ENCODE measurements at regions not wholly inside any gene's neighbourhood (a gene's known extent, or its start where the extent isn't known, plus 50 kb on each side); places are given as distances from the start of the nearest gene placed in this dataset.

- H3K4me3 ChIP-seq (replicated peaks; ENCODE audit: insufficient read depth, low read length): no peak overlapping the region
- DNase-seq (ENCODE audit: low read depth in 1 of 2, low spot score in 1 of 2): no peak
- no peak overlapping the region for H3K27ac ChIP-seq (replicated peaks)
- H3K27me3 ChIP-seq (ENCODE audit: insufficient read depth, poor library complexity, severe bottlenecking): peaks cover 35% of the 10 kb centered on the region
- no peak for TF ChIP-seq CTCF (IDR thresholded peaks at IDR 0.05; ENCODE audit: insufficient read depth, low read length)
- no peak for TF ChIP-seq POLR2AphosphoS5 (IDR thresholded peaks at IDR 0.05; ENCODE audit: low read depth)
- TF ChIP-seq, protein P1, sequence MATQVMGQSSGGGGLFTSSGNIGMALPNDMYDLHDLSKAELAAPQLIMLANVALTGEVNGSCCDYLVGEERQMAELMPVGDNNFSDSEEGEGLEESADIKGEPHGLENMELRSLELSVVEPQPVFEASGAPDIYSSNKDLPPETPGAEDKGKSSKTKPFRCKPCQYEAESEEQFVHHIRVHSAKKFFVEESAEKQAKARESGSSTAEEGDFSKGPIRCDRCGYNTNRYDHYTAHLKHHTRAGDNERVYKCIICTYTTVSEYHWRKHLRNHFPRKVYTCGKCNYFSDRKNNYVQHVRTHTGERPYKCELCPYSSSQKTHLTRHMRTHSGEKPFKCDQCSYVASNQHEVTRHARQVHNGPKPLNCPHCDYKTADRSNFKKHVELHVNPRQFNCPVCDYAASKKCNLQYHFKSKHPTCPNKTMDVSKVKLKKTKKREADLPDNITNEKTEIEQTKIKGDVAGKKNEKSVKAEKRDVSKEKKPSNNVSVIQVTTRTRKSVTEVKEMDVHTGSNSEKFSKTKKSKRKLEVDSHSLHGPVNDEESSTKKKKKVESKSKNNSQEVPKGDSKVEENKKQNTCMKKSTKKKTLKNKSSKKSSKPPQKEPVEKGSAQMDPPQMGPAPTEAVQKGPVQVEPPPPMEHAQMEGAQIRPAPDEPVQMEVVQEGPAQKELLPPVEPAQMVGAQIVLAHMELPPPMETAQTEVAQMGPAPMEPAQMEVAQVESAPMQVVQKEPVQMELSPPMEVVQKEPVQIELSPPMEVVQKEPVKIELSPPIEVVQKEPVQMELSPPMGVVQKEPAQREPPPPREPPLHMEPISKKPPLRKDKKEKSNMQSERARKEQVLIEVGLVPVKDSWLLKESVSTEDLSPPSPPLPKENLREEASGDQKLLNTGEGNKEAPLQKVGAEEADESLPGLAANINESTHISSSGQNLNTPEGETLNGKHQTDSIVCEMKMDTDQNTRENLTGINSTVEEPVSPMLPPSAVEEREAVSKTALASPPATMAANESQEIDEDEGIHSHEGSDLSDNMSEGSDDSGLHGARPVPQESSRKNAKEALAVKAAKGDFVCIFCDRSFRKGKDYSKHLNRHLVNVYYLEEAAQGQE (IDR thresholded peaks at IDR 0.05; ENCODE audit: insufficient replicate concordance, low read depth): no peak
- no peak for TF ChIP-seq SPI1 (IDR thresholded peaks at IDR 0.05; ENCODE audit: borderline replicate concordance, low read depth)
- no peak for TF ChIP-seq GABPA (IDR thresholded peaks at IDR 0.05; ENCODE audit: low read depth)
Observed at GRCh38 chr3:14599488-14599887, 52.1 kb upstream of the CCDC174 start.

- H3K27me3 ChIP-seq (ENCODE audit: insufficient read depth, poor library complexity, severe bottlenecking): peaks cover 35% of the 10 kb centered on the region
- H3K4me3 ChIP-seq (replicated peaks; ENCODE audit: insufficient read depth, low read length): no peak overlapping the region
- DNase-seq (ENCODE audit: low read depth in 1 of 2, low spot score in 1 of 2): no peak
- no peak overlapping the region for H3K27ac ChIP-seq (replicated peaks)
- TF ChIP-seq GABPA (IDR thresholded peaks at IDR 0.05; ENCODE audit: low read depth) (no peak), SPI1 (IDR thresholded peaks at IDR 0.05; ENCODE audit: borderline replicate concordance, low read depth) (no peak), POLR2AphosphoS5 (IDR thresholded peaks at IDR 0.05; ENCODE audit: low read depth) (no peak), CTCF (IDR thresholded peaks at IDR 0.05; ENCODE audit: insufficient read depth, low read length) (no peak)
- TF ChIP-seq, protein P1 (IDR thresholded peaks at IDR 0.05; ENCODE audit: insufficient replicate concordance, low read depth): no peak
Observed at GRCh38 chr3:14600075-14600474, 51.5 kb upstream of the CCDC174 start.

GRCh38 chr3:14600856-14601610, 50.5 kb upstream of the CCDC174 start:
- no peak for DNase-seq (ENCODE audit: low read depth in 1 of 2, low spot score in 1 of 2)
- Histone ChIP-seq H3K27ac (replicated peaks) (no peak overlapping the region), H3K4me3 (replicated peaks; ENCODE audit: insufficient read depth, low read length) (no peak overlapping the region), H3K27me3 (ENCODE audit: insufficient read depth, poor library complexity, severe bottlenecking) (peaks cover 35% of the 10 kb centered on the region)
- no peak for TF ChIP-seq SPI1 (IDR thresholded peaks at IDR 0.05; ENCODE audit: borderline replicate concordance, low read depth)
- no peak for TF ChIP-seq CTCF (IDR thresholded peaks at IDR 0.05; ENCODE audit: insufficient read depth, low read length)
- TF ChIP-seq POLR2AphosphoS5 (IDR thresholded peaks at IDR 0.05; ENCODE audit: low read depth): no peak
- TF ChIP-seq GABPA (IDR thresholded peaks at IDR 0.05; ENCODE audit: low read depth): no peak
- TF ChIP-seq, protein P1 (IDR thresholded peaks at IDR 0.05; ENCODE audit: insufficient replicate concordance, low read depth): no peak

All from HL-60 (cell line).